ENCODE measurements at regions not wholly inside any gene's neighbourhood (a gene's known extent, or its start where the extent isn't known, plus 50 kb on each side); places are given as distances from the start of the nearest gene placed in this dataset.

GRCh38 chr19:31515931-31516330 is 166.7 kb upstream of the TSHZ3 start:
- Mint-ChIP-seq H3K9me3 (peaks cover 0 to 4% of the 10 kb centered on the region in 2 donors), H3K27ac (no peak overlapping the region), H3K4me1 (ENCODE audit: low read depth in 2 of 2) (no peaks in the 10 kb centered on the region), H3K4me3 (no peak overlapping the region), H3K27me3 (peaks cover 0 to 17% of the 10 kb centered on the region in 2 donors), H3K36me3 (ENCODE audit: insufficient read depth) (no peaks in the 10 kb centered on the region)
- no peak for ATAC-seq (replicated peaks)
- no peak for DNase-seq

GRCh38 chr19:31516756-31517155 is 167.5 kb upstream of the TSHZ3 start:
- Mint-ChIP-seq H3K27ac (no peak overlapping the region), H3K27me3 (peaks cover 0 to 9% of the 10 kb centered on the region in 2 donors), H3K9me3 (peaks cover 0 to 4% of the 10 kb centered on the region in 2 donors), H3K36me3 (ENCODE audit: insufficient read depth) (no peaks in the 10 kb centered on the region), H3K4me1 (ENCODE audit: low read depth in 2 of 2) (no peaks in the 10 kb centered on the region), H3K4me3 (no peak overlapping the region)
- DNase-seq (no peak), ATAC-seq (replicated peaks) (no peak)

- Mint-ChIP-seq H3K27me3 (peaks cover 0 to 9% of the 10 kb centered on the region in 2 donors), H3K4me3 (no peak overlapping the region), H3K4me1 (ENCODE audit: low read depth in 2 of 2) (no peaks in the 10 kb centered on the region), H3K27ac (no peak overlapping the region), H3K36me3 (ENCODE audit: insufficient read depth) (no peaks in the 10 kb centered on the region), H3K9me3 (peaks cover 0 to 4% of the 10 kb centered on the region in 2 donors)
- no peak for DNase-seq
- ATAC-seq (replicated peaks), result no peak
Observed at GRCh38 chr19:31517224-31518180, 168.3 kb upstream of the TSHZ3 start.

- Mint-ChIP-seq H3K4me1 (ENCODE audit: low read depth in 2 of 2) (no peaks in the 10 kb centered on the region), H3K27me3 (peaks cover 0 to 9% of the 10 kb centered on the region in 2 donors), H3K27ac (no peak overlapping the region), H3K4me3 (no peak overlapping the region), H3K9me3 (peaks cover 0 to 4% of the 10 kb centered on the region in 2 donors), H3K36me3 (ENCODE audit: insufficient read depth) (no peaks in the 10 kb centered on the region)
- ATAC-seq (replicated peaks), result no peak
- no peak for DNase-seq
Observed at GRCh38 chr19:31518216-31519020, 169.2 kb upstream of the TSHZ3 start.

DNA sequence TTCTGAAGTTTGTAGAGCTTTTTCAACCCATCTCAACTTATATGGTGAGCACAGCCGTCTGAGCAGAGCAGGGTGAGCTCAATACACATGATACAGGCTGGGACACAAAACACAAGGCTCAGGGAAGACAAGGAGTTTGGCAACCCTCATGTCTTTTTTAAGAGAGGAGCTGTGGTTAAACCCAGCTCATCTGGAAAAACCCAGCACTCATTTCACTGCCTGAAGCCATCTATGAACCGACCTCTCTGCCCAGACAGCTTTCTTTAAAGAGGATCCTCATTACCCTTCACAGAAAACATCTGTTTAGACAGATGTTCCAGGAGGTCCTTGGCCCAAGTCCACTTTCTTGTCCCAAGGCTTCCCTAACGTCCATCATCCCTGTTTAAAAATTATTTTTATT is 170.0 kb upstream of the TSHZ3 start:
- H3K4me1 Mint-ChIP-seq (ENCODE audit: low read depth in 2 of 2), result no peaks in the 10 kb centered on the region
- H3K27me3 Mint-ChIP-seq, result peaks cover 0 to 9% of the 10 kb centered on the region in 2 donors
- no peak overlapping the region for H3K27ac Mint-ChIP-seq
- no peak for DNase-seq
- ATAC-seq (replicated peaks), result no peak
- peaks cover 0 to 4% of the 10 kb centered on the region in 2 donors for H3K9me3 Mint-ChIP-seq
- no peaks in the 10 kb centered on the region for H3K36me3 Mint-ChIP-seq (ENCODE audit: insufficient read depth)
- H3K4me3 Mint-ChIP-seq, result no peak overlapping the region

DNA sequence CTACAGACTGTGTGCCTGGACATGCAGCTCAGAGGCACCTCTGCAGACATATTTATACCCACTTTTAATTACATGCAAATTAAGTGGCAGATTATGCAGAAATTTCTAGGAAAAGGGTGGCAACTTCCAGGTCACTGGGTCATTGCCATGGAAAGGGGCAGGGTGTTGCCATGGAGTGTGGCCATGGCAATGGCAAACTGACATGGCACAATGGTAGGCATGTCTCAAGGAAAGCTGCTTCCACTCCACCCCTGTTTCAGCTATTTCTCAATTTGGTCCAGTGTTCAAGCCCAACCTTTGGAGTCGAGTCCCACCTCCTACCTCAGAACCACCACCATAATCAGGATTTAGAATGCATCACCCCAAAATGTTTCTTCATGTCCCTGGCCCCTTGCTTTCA is 170.7 kb upstream of the TSHZ3 start:
- peaks cover 0 to 7% of the 10 kb centered on the region in 2 donors for H3K9me3 Mint-ChIP-seq
- H3K4me1 Mint-ChIP-seq (ENCODE audit: low read depth in 2 of 2), result no peaks in the 10 kb centered on the region
- no peaks in the 10 kb centered on the region for H3K36me3 Mint-ChIP-seq (ENCODE audit: insufficient read depth)
- no peak for ATAC-seq (replicated peaks)
- DNase-seq, result no peak
- no peak overlapping the region for H3K27ac Mint-ChIP-seq
- H3K27me3 Mint-ChIP-seq, result peaks cover 0 to 9% of the 10 kb centered on the region in 2 donors
- no peak overlapping the region for H3K4me3 Mint-ChIP-seq

GRCh38 chr19:31520633-31521032 is 171.4 kb upstream of the TSHZ3 start:
- Mint-ChIP-seq H3K9me3 (peaks cover 3 to 7% of the 10 kb centered on the region in 2 donors), H3K4me1 (ENCODE audit: low read depth in 2 of 2) (no peaks in the 10 kb centered on the region), H3K27ac (no peak overlapping the region), H3K36me3 (ENCODE audit: insufficient read depth) (no peaks in the 10 kb centered on the region), H3K4me3 (no peak overlapping the region), H3K27me3 (peaks cover 0 to 9% of the 10 kb centered on the region in 2 donors)
- DNase-seq (no peak), ATAC-seq (replicated peaks) (no peak)

- H3K27ac Mint-ChIP-seq, result no peak overlapping the region
- DNase-seq, result no peak
- H3K9me3 Mint-ChIP-seq, result peaks cover 8 to 16% of the 10 kb centered on the region in 2 donors
Observed at GRCh38 chr19:31525610-31526147, 176.4 kb upstream of the TSHZ3 start.

GRCh38 chr19:31527443-31527842 is 178.2 kb upstream of the TSHZ3 start:
- Mint-ChIP-seq H3K36me3 (ENCODE audit: insufficient read depth) (no peaks in the 10 kb centered on the region), H3K27me3 (peaks cover 11 to 16% of the 10 kb centered on the region in 2 donors), H3K9me3 (peaks cover 8 to 16% of the 10 kb centered on the region in 2 donors), H3K4me3 (no peak overlapping the region), H3K27ac (no peak overlapping the region), H3K4me1 (ENCODE audit: low read depth in 2 of 2) (no peaks in the 10 kb centered on the region)
- ATAC-seq (replicated peaks), result no peak
- DNase-seq, result no peak

More at GRCh38 chr19:31525610-31526147, 176.4 kb upstream of the TSHZ3 start:
- Mint-ChIP-seq H3K27me3 (peaks cover 0 to 1% of the 10 kb centered on the region in 2 donors), H3K36me3 (ENCODE audit: insufficient read depth) (no peaks in the 10 kb centered on the region), H3K4me3 (no peak overlapping the region), H3K4me1 (ENCODE audit: low read depth in 2 of 2) (no peaks in the 10 kb centered on the region)
- no peak for ATAC-seq (replicated peaks)

DNA sequence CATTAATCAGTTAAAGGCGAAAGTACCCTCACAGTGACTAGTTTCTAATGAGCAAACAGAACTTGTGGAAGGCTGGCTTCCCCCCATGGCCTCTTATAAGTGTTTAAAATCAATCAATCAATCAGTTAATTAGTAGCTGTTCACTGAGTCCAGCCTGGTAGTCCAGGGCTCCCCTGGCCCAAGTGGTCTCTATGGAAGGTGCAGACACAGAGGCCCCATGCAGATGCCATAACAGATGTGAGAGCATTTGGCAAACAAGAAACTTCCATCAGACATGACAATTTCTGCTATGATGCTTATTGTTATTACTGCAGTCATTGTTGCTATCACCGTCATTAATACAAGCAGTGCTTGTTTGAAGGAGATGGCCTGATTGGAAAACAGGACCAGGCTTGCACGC is 179.0 kb upstream of the TSHZ3 start:
- H3K27me3 Mint-ChIP-seq, result peaks cover 11 to 16% of the 10 kb centered on the region in 2 donors
- DNase-seq (no peak), ATAC-seq (replicated peaks) (no peak)
- H3K4me1 Mint-ChIP-seq (ENCODE audit: low read depth in 2 of 2), result no peaks in the 10 kb centered on the region
- peaks cover 8 to 16% of the 10 kb centered on the region in 2 donors for H3K9me3 Mint-ChIP-seq
- no peak overlapping the region for H3K27ac Mint-ChIP-seq
- H3K4me3 Mint-ChIP-seq, result no peak overlapping the region
- H3K36me3 Mint-ChIP-seq (ENCODE audit: insufficient read depth), result no peaks in the 10 kb centered on the region

GRCh38 chr19:31529121-31529520 is 179.9 kb upstream of the TSHZ3 start:
- peaks cover 11 to 16% of the 10 kb centered on the region in 2 donors for H3K27me3 Mint-ChIP-seq
- DNase-seq (no peak), ATAC-seq (replicated peaks) (no peak)
- H3K9me3 Mint-ChIP-seq, result peaks cover 8 to 16% of the 10 kb centered on the region in 2 donors
- no peak overlapping the region for H3K4me3 Mint-ChIP-seq
- no peaks in the 10 kb centered on the region for H3K4me1 Mint-ChIP-seq (ENCODE audit: low read depth in 2 of 2)
- H3K27ac Mint-ChIP-seq, result no peak overlapping the region
- no peaks in the 10 kb centered on the region for H3K36me3 Mint-ChIP-seq (ENCODE audit: insufficient read depth)

DNA sequence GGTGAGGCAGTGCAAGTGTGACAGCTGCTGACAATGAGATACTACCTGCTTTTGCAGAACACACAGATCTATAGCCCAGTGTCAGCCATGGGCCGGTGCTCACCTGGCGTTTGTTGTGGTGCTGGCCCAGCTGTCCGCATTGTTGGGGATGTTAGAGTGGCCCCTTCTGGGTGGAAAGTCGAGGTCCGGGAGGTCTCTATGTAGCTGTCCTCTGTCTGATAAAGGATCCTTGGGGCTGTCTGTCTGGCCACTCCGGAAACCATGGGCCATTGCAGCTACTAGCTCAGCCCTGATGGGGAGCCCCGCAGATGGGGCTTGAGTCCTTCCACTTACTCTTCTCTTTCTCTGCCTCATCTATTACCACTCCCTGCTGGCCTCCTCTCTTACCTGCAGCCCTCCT is 181.5 kb upstream of the TSHZ3 start:
- Mint-ChIP-seq H3K36me3 (ENCODE audit: insufficient read depth) (no peaks in the 10 kb centered on the region), H3K9me3 (peaks cover 5 to 11% of the 10 kb centered on the region in 2 donors), H3K4me3 (no peak overlapping the region), H3K27me3 (peaks cover 11 to 28% of the 10 kb centered on the region in 2 donors), H3K27ac (no peak overlapping the region), H3K4me1 (ENCODE audit: low read depth in 2 of 2) (no peaks in the 10 kb centered on the region)
- ATAC-seq (replicated peaks) (no peak), DNase-seq (no peak)

GRCh38 chr19:31531326-31531725 is 182.1 kb upstream of the TSHZ3 start:
- DNase-seq, result no peak
- H3K9me3 Mint-ChIP-seq, result peaks cover 4 to 6% of the 10 kb centered on the region in 2 donors
- no peaks in the 10 kb centered on the region for H3K4me1 Mint-ChIP-seq (ENCODE audit: low read depth in 2 of 2)
- no peak overlapping the region for H3K27ac Mint-ChIP-seq
- H3K4me3 Mint-ChIP-seq, result no peak overlapping the region
- H3K36me3 Mint-ChIP-seq (ENCODE audit: insufficient read depth), result no peaks in the 10 kb centered on the region
- peaks cover 14 to 33% of the 10 kb centered on the region in 2 donors for H3K27me3 Mint-ChIP-seq
- ATAC-seq (replicated peaks), result no peak

Measured in effector memory CD8-positive, alpha-beta T cell (primary cell).